GM12865 (cell line): ENCODE measurements at regions not wholly inside any gene's neighbourhood (a gene's known extent, or its start where the extent isn't known, plus 50 kb on each side); places are given as distances from the start of the nearest gene placed in this dataset.
"Not testable (repeated sequence)": the region's sequence is repeated elsewhere in the genome, so short reads cannot be mapped to it uniquely, and the experiment has no call there.

Source experiments
- DNase-seq: peaks from one replicate; pipeline ENCODE4 v3.0.0; 2010; ENCODE audit warnings: low read depth
- H3K4me3 ChIP-seq: 2 replicates; pipeline ENCODE4 v1.5.1; 2011; ENCODE audit warnings: mild to moderate bottlenecking, low read depth, low read length, control low read depth
- TF ChIP-seq, protein P1 (sequence below): IDR thresholded peaks from 2 replicates; pipeline ENCODE4 v1.5.1; 2011; ENCODE audit warnings: low read length, control low read depth, low read depth, inconsistent platforms; ENCODE audit not compliant: insufficient read depth; ENCODE audit errors: missing control alignments

DNA sequence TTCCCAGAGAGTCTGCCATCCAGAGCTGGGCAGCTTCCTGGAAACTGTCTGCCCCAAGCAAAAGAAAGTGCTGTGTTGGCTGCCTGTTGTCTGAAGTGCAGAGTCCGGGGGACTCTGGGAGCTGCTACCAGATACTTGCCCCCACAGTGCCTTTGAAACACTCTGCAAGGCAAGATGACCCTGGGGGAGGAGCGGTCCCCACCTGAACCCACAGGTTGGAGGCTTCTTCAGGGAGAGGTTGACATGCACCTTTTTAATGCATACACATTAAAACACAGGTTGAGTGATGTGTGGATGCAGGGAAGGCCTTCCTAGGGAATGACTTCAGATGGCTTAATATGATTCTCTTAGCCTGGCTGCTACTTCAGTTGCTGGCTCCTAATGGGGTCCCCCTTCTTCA is 479.5 kb downstream of the ZNF536 start:
- TF ChIP-seq, protein P1, sequence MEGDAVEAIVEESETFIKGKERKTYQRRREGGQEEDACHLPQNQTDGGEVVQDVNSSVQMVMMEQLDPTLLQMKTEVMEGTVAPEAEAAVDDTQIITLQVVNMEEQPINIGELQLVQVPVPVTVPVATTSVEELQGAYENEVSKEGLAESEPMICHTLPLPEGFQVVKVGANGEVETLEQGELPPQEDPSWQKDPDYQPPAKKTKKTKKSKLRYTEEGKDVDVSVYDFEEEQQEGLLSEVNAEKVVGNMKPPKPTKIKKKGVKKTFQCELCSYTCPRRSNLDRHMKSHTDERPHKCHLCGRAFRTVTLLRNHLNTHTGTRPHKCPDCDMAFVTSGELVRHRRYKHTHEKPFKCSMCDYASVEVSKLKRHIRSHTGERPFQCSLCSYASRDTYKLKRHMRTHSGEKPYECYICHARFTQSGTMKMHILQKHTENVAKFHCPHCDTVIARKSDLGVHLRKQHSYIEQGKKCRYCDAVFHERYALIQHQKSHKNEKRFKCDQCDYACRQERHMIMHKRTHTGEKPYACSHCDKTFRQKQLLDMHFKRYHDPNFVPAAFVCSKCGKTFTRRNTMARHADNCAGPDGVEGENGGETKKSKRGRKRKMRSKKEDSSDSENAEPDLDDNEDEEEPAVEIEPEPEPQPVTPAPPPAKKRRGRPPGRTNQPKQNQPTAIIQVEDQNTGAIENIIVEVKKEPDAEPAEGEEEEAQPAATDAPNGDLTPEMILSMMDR, result no peak
- no peak overlapping the region for H3K4me3 ChIP-seq
- DNase-seq, result no peak

DNA sequence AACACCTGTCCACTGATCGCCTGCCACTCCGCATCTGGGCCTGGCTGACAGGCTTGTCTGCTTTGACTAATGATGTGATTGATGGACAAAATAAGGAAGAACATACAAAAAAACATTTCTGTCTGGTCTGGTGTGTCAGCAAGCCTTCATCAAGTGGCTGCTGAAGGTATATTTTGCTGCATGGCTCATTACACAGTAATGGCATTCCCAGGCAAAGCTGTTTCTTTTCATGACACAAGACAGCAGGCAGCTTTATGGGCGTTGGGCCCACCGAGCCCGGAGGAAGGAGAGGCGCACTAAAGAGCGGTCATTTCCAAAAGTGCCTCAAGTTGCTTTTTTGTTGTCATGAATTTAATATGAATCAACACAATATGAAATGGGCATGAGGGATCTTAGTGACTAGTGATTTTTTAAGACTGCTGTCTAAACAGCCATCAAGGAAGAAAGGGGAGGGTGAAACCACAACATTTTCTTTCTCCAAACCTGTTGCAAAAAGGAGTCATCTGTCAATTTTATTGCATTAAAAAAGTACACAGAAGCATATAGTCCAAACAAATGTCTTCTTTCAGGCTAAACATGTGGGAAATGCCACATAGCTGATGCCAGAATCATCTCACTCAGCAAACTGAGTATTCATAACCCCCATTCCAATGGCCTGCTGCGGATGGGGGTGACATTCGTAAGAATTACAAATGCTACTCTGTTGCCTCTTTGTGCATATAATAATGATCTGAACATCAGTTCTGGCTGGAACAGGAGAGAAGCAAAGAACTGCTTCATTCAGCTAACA is 476.6 kb downstream of the ZNF536 start:
- TF ChIP-seq, protein P1, result no peak
- H3K4me3 ChIP-seq, result no peak overlapping the region
- DNase-seq, result no peak

DNA sequence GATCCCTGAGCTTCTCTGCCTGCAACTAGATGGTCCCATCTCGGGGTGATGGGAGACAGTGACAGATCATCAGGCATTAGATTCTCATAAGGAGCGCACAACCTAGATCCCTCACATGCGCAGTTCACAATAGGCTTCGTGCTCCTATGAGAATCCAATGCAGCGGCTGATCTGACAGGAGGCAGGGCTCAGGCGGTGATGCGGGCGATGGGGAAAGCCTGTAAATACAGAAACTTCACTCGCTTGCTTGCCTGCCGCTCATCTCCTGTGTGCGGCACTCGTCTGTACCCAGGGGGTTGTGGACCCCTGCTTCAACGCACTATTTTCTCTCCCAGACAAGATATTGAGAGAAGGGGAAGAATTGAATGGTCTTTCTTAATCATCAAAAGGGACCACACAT is 473.9 kb downstream of the ZNF536 start:
- no peak overlapping the region for H3K4me3 ChIP-seq
- TF ChIP-seq, protein P1, result no peak

DNA sequence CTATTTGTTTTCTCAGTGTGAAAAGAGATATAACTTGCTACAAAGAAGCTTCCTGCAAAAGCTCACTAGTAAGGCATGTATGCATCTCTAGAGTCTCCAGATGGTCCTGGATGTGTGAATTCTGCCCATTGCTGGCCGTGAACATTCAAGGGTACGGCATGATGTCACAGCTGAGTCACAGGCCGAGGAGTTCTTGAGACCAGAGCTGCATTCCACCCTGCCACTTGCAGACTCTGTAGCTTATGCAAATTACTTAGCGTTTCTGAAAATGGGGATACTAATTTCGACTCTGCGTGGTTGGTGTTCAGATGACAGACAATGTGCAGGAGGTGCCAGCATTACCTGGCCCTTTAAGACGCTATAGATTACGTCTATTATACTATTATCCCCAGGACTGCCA is 470.7 kb downstream of the ZNF536 start:
- no peak for DNase-seq
- no peak overlapping the region for H3K4me3 ChIP-seq
- TF ChIP-seq, protein P1, result no peak

More for the DNA sequence above, 473.9 kb downstream of the ZNF536 start:
- DNase-seq, result no peak

DNA sequence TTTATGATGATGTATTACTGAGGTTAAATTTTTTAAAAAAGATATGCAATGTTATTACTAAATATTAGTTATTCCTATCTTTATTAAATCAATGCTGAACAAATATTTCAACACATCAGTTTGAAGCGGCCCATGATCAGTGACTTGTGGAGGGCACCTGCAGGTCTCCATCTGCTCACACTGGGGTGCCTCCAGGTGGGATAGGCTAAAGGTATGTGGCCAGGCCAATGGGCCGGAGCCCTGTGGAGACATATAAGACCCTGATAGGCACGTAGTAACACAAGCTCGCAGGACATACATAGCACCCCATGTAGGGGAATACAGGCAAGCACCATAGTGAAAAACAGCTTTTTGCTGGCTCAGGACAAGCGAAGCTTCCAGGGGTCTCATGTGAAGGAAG is 469.8 kb downstream of the ZNF536 start:
- no peak for DNase-seq
- TF ChIP-seq, protein P1, result no peak
- H3K4me3 ChIP-seq, result no peak overlapping the region

DNA sequence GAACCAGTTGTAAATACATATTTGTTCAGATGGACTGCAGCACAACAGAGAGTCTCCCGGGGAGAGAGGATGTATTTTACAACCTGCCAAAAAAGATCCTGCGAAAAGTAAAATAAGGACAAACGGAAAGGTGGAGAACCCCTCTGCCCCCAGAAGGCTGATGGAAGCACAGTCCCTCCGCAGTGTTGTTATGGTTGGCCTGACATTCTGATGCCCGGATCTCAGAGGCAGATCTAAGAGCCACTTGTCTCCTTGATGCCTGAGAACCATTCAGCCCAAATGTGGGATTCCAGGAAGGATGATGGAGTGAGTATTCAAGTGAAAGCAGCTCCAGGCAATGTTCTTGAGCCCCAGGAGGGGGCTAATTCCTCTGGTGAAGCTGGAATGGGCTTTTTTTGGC is 458.7 kb downstream of the ZNF536 start:
- no peak for DNase-seq
- TF ChIP-seq, protein P1, result no peak
- H3K4me3 ChIP-seq, result no peak overlapping the region

DNA sequence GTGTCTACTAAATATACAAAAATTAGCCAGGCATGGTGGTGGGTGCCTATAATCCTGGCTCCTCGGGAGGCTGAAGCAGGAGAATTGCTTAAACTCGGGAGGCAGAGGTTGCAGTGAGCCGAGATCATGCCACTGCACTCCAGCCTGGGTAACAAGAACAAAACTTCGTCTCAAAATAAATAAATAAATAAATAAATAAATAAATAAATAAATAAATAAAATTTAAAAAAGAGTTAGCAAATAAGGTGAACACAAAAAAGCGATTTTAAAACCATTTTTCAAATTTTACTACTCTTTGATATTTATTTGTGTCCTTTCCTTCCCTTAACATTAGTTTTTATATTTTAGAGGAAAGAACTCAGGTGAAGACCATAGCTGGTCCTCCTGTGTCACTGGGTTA is 453.3 kb downstream of the ZNF536 start:
- not testable (repeated sequence) for DNase-seq, H3K4me3 ChIP-seq
